T follicular helper cell (primary cell): ENCODE measurements at regions not wholly inside any gene's neighbourhood (a gene's known extent, or its start where the extent isn't known, plus 50 kb on each side); places are given as distances from the start of the nearest gene placed in this dataset.
"Not testable (repeated sequence)": the region's sequence is repeated elsewhere in the genome, so short reads cannot be mapped to it uniquely, and the experiment has no call there.

ENCODE experiments used
- DNase-seq: peaks from one replicate; pipeline ENCODE4 v3.0.0-alpha.2; 2020; ENCODE audit warnings: low read depth

DNA sequence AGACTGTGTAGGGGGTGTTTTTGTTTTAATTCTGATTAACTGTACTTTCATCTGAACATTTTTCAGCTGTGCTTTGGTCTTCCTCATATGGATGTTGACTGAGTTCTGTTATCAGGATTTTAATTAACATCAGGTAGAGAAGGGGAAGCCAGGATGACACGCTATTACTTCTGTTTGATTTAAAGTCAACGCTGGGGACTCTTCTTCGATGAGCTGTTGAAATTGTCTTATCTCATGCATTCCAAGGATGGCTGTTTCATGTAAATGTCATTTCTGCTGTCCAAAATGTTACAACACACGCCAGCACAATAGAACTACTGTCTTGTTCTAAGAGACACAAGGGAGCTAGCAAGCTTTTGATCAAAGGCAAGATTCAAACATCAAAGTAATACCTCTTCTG lies 263.3 kb upstream of the CDH5 start:
- no peak for DNase-seq

DNA sequence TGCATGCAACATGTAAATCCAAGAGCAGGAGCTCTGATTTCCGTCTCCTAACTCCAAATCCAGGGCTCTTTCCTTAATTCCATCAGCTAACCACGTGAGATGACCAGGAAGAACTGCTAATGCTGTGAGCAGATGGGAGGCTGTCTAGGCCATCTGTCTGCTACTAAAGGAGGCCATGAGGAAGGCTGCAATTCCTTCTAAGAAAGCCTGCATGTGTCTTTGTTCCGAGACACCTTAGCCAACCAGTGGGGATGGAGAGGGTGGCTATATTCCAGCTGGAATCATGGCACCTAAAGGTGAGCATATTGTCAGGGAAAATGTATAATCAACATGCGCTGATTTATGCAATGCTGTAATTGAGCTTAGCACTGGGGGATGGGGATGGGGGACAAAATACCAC lies 267.2 kb upstream of the CDH5 start:
- DNase-seq: no peak

DNA sequence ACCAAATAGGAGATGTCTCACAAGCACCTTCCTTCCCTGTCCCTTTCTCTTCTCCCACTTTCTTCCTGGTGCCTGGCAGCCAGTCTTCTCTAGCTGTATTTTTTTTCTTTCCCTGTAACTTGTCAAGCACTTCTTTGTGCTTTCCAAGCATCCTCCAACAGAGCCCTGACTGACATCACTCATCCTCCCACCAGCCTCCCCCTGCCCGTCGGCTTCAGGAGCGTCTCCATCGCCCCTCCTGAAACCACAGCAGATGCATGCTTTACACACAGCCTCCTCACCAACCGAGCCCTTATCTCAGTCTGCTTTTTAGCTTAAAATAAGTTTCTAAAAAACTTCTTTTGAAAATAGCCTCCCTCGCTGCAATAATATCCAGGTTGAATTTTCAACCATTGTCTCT lies 268.7 kb upstream of the CDH5 start:
- DNase-seq: no peak

DNA sequence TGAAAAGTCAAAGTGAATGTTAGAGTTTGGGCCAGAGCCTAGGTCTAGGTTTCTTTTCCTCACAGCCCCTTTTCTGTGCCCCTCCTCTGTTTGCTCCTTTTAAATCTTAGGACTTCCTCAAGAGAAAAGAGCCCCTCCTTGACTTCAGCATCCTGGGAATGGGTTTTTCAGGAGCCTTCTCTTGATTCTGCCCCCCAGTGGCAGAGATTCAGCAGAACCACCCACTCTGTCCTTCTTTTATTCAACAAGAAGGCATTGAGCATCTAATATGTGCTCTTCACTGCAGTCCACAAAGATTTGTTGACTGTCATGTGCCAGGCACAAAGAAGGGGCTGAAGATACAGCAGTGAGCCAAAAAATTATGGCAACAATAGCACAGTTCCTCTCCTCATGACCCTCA lies 270.8 kb upstream of the CDH5 start:
- DNase-seq: no peak

DNA sequence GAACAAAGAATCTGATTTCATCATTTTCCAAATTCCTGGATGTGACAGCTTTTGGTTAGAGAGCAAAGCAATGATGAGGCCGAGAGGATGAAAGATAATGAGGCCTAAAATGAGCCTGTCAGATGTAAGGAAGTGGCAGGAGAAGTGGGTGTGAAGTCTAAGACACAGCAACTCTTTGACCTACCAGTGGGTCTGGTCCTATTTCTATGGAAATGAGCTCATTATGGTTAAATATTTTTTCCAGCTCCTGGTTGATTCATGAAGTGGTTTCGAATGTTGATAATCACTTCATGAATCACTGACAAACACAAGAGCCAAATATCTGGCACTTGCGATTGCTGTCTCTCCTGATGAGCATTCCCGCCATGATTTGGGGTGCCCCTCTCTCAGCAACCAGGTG lies 273.3 kb upstream of the CDH5 start:
- no peak for DNase-seq

DNA sequence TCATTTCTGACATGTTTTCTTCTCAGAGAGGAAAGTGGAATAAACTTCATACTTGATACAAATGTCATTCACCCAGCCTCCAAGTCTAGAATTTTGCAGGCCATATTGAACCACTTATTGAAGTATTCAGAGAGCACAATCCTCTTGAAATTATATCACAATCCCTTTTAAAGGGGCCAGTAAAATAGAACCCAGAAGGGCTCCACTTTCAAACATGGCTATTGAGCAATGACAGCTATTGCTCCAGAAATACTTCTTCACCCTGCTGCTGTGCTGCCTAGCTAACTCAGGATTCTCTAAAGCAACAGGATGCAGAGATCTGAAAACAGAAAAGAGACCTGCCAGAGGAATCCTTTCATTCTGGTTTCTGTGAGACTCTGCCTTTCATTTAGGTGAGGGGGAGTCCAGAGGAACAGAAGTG lies 275.0 kb upstream of the CDH5 start:
- no peak for DNase-seq

DNA sequence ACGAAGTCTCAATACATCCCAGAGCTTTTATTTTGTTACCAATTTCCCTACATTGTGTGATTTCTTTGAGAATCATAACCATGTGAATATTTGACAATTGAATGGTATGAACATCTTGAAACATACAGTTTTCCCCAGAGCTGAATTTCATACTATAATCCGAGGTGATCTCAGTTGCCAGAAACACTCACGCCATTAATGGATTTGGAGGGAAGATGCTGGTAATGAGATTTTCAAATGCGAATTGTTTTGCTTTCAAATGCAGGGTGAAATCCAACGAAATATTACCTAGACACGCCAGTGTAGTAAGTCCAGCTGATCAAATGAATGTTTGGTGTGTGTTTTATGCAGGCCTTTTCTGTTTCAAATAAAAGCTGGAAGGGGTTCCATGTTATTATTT lies 277.8 kb upstream of the CDH5 start:
- DNase-seq: no peak

DNA sequence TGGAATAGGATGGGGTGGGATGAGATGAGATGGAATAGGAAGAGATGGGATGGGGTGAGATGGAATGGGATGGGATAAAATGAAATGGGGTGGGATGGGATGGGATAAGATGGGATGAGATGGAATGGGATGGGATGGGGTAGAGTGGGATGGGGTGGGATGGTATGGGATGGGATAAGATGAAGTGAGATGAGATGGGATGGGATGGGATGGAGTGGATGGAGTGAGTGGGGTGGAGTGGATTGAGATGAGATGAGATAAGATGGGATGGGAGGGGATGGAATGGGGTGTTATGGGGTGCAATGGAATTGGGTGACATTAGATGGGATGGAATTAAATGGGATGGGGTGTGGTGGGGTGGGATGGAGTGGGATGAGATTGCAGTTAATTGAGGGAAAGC lies 279.2 kb upstream of the CDH5 start:
- no peak for DNase-seq

DNA sequence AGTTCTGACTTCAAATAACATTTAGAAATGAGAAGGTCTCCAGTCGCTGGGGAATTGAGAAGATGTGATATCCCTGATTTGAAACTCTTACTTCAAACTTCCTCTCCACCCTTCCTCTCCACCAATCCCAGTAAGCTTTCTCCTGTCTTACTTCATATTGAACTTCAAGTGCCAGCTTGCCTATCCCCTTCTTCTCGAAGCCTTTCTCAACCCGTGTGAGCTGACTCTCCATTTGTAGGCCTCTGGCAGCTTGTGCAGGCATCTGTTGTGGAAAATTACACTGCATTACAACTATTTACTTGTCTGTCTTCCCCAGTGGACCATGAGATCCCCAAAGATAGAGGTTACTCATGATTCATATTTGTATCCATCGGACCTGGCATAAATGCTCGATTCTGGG lies 280.8 kb upstream of the CDH5 start:
- no peak for DNase-seq

DNA sequence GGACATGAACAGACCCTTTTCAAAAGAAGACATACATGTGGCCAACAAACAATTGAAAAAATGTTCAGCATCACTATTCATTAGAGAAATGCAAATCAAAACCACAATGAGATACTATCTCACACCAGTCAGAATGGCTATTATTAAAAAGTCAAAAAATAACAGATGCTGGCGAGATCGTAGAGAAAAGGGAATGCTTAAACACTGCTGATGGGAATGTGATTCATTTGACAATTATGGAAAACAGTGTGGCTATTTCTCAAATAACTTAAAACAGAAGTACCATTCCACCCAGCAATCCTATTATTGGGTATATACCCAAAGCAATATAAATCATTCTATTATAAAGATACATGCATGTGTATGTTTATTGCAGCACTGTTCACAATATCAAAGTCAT lies 281.8 kb upstream of the CDH5 start:
- not testable (repeated sequence) for DNase-seq

DNA sequence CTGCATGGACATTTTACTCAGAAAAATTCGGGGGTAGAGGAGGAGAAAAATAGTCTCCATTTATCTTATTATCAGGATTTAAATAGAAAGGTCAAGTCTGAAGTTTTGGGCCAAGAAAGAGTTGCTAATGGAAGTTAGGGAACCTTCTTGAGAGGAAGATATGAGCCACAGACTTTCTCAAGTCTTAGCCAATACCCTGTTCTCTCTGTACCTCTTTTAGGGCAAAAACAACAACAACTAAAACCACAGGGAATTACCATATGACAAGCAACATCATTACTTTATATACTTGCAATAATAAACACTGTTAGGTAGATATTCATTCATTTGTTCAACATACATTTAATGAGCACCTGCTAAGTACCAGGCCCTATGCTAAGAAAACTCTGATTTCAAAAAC lies 282.2 kb upstream of the CDH5 start:
- DNase-seq: no peak

DNA sequence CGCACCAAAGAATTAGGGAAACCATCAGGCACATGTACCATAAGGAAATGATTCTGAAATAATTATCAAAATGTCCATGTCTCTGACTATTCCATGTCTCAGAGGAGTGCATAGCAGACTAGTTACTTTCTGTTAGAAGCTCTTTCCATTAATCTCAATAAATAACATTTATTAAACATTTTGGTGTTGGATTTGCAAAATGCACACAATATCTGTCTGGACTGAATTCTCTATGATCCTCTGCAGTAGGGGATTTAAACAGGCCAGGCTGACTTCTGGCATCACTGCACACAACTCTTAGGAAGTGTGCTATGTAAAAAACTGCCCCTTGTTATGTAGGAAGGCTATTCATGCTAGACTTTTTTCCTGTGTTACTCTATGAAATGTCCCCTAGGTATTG lies 283.3 kb upstream of the CDH5 start:
- no peak for DNase-seq

DNA sequence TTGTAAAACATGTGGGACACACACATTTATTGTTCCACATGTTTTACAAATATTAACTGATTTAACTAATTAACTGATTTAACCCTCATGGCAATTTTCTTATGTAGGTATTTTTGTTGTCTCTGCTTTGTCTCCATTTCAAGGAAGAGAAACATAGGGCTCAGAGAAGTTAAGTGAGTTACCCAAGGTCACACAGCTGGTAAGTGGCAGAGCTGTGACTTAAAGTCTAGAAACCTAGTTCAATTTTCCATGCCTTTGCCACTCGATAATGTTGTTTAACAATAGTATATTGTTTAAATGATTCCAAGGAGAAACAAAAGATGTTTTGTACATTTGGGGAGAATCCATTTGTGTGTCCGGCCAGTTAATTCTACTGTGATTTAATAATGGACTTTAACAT lies 284.1 kb upstream of the CDH5 start:
- no peak for DNase-seq

DNA sequence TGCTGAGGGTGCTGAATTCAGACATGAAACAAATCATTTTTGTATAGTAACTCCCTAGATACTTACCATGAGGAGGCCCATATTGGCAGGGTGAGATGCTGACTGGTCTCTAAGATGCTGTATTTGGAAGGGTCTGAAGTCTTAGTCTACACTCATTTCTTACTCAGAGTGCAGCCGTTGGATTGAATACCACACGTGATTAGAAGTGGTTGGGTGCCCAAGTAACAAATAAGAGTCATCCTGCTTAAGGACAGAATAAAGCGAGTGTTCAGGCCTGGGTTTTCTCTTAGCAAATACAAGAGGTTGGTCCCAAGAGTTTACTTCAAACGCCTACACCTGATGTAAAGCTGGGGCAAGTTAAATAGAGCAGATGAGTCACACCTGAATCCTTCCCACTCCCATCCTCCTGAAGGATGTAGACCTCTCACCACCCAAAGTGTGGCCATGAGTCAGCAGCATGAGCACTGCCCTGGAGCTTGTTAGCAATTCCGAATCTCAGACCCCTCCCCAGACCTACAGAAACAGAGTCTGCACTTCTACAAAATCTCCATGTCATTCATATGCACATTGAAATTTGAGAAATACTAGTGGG lies 284.6 kb upstream of the CDH5 start:
- no peak for DNase-seq

DNA sequence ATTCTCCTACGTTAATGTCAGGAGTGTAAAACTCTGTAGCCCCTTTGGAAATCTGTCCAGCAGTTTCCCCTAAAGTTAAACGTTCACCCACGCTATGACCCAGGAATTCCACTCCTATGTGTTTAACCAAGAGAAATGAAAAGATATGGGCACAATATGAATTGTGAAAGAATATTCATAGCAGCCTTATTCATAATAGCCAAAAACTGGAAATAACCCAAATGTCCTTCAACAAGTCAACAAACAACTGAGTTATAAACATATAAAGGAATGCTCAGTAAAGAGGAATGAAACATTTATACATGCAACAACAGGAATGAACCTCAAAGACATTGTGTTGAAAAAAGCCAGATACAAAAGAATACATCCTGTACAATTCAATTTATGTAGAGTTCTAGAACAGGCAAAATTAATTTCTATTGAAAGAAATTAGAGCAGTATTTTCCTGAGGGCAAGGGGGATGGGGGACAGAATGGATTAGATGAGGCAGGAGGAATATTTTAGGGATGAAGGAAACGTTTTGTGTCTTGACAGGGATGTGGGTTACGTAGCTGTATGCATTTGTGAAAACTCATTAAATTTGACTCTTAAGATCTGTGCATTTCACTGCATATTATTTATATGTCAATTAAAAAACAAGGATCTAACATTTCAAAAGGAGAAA lies 286.7 kb upstream of the CDH5 start:
- no peak for DNase-seq

DNA sequence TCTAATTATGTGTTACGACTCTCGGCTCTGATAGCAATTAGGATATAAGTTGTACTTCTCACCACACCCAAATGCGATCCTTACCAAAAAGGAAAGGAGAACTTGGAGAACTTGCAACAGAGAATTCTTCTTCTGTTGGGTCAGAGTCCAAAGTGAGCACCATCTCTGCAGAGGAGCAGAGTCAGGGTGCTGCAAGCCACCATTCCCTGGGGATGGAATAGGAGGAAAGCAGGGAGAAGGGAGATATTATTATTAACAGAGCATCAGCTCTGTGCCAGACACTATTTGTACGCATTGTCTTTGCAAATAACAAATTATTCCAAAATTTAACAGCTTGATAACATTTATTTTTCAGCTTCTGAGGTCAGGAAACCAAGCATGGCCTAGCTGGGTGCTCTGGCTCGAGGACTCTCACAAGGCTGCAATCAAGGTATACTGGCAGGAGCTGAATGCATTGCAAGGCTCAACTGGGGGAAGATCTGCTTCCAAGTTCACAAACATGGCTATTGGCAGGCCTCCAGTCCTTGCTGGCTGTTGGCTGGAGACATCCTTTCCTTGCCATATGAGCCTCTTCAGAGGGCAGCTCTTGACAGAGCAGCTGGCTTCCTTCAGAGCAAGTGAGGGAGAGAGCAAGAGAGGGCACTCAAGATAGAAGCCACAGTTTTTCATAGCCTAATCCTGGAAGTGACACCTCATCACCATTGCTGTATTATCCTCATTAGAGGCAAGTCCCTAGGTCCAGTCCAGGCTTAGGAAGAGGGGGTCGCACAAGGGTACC lies 296.2 kb upstream of the CDH5 start:
- no peak for DNase-seq

DNA sequence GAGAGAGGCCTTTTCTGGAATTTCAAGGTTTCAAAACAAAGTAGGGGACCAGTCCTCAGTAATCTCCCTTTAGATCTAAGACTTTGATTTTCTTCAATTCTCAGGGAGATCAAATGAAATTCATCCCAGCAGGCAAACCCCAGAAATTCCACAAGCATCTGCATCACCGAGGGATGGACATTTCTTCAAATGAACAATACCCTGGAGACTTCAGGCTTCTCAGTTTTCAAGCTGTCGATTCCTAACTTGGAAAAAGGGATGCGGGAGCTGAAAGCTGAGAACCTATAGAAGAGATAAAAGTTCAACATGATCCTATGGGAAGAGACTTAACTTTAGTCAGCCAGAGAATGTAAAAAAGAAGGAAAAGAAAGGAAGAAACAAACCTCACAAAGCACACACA lies 296.9 kb upstream of the CDH5 start:
- DNase-seq: no peak

DNA sequence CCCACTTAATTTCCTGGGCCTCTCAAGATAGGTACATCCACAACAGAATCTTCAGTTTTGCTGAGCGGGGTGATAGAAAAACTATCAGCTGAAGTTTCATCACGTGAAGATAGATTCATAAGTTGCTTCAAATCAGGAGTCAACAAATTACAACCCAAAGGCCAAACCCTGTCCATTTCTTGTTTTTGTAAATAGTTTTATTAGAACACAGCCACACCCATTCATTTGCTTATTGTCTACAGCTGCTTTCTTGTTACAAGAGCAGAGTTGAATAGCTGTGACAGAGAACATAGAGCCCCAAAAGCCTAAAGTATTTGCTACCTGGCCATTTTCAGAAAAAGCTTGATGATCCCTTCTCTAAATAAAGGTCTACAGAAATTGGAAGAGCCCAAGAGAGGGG lies 300.1 kb upstream of the CDH5 start:
- no peak for DNase-seq

DNA sequence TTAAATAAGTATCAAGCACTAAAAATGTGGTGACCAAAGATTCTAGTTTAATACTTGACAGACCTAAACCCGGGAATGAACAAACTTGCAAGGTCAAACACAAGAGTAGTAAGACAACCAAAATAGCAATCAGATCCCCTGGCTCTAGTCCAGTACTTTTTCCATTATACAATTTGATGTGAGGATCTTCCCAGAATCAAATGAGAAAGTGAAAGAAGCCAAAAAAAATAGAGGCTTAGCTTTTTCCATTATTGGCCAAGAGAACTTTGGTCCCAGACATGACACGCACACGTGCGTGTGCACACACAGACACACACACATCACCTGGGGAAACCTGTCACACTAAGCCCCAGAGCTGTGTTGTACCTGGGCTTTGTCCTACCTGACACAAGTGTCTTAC lies 300.6 kb upstream of the CDH5 start:
- no peak for DNase-seq

DNA sequence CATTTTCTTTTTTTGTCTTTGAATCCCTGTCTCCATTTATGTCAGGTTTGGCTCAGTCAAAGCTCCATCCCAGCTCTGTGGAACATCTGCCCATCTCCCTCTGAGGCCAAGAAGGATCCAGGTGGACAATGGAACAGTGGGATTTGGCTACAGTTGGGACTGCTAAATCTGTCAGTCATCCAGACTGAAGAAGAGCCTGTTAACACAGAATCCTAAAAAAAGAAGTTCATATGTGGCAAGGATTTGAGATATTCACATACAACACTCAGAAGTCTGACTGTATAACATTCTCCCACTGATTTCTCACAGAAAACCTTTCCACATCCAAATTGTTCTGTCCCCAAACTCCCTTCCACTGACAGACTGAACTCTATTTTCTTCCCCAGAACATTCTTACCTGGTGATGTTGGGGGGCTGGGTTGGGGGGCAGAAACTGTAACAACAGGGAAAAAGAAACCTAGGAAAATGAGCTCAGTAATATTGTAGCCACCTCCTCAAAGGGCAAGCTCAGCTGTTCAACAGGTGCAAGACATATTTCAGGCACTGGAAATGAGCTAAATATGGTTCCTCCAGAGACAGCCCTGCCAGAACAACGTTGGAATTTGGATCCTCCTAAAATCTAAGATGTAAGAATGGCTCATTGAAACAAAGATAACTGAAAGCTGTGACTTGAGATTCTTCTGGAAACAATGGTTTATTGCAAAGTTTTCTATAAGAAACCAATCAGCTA lies 301.5 kb upstream of the CDH5 start:
- no peak for DNase-seq

DNA sequence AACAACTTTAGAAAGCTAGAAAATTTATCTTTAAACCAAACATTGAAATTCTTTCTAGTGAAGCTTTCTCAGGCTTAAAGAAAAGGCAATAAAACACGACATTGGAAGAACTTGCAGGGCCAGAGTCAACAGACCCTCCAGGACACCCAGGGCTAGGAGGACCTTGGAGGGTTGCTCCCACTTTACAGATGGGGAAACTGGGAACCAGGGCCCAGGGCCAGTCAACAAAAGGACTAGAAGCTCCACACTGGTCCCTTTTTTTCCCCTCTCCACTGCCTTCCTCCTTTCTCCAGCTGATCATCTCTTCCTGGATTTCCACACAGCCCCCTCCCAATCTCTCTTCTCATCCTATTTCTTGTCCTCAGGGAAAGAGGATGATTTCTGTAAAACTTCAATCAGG lies 307.7 kb upstream of the CDH5 start:
- DNase-seq: no peak

DNA sequence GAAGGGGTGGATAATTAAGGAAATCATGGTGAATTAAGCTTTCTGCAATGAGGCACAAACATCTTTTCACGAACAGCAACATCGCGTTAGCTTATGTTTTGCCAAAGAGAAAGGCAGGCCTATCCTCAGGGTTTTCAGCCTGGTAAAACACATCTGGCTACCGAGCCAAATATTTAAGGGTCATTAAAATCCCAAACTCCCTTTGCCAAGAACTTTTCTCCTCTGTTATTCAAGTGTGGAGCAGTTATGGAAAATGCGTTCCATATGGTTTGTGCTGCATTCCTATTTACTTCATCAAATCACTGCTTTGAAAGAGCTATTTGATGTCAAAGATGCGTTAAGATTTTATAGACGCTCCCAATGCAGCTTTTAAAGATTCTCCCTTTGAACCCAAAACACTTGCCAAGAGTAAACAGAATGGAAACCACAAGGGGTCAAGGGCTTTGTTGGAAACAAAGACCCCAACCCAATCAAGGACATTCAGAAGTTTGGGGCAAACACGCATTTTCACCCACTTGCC lies 308.3 kb upstream of the CDH5 start:
- DNase-seq: no peak

DNA sequence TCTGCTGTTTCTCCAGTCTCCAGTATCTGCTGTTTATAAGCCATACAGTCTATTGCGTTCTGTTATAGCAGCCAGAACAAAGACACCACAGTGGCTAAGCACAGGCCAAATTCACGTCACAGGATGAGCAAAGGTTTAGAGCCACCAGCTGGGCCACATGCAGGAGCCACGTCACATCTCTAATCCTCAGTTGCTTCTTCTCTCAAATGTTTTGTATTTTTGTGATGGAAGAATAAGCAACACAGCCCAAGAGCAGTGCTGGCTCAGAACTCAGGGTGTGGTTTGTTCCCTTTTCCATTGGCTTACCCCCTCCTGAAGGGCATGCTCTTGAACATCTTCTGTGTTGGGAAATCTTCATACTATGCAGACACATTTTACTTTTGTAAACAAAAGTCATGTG lies 309.4 kb upstream of the CDH5 start:
- DNase-seq: no peak
